T-helper 1 cell treated with Interleukin-12 subunit alpha and Interleukin-12 subunit beta and Interleukin-4 antibody, amounts not matched to agents 30 ng/mL and 1 ng/mL, for 36 hours (primary cell): ENCODE measurements at regions not wholly inside any gene's neighbourhood (a gene's known extent, or its start where the extent isn't known, plus 50 kb on each side); places are given as distances from the start of the nearest gene placed in this dataset.

ENCODE experiments used
- intact Hi-C: fragments of 100-400 bp; cut with micrococcal nuclease; formaldehyde crosslinking; loops from one replicate; pipeline ENCODE4 v1.15.1; 2024

- intact Hi-C loops, result no loop called here
Measured at GRCh38 chr2:239581352-239581901, 180.6 kb upstream of the HDAC4 start.

DNA sequence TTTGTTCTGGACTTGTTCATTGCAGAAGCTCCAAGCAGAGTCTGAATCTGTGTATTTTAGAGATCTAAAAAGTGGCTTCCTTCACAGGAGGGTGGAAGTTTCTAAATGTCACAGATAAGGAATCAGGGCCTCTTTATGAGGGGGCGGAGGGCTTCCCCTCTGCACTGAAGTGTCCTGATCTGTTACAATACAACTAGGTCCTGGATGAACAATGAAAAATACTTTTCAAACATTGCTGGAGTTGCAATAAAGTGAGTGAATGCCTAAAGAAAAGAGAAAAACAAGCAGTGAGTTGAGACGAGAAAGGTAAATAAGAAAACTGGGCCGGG lies 179.3 kb upstream of the HDAC4 start:
- intact Hi-C loops, result no loop called here

DNA sequence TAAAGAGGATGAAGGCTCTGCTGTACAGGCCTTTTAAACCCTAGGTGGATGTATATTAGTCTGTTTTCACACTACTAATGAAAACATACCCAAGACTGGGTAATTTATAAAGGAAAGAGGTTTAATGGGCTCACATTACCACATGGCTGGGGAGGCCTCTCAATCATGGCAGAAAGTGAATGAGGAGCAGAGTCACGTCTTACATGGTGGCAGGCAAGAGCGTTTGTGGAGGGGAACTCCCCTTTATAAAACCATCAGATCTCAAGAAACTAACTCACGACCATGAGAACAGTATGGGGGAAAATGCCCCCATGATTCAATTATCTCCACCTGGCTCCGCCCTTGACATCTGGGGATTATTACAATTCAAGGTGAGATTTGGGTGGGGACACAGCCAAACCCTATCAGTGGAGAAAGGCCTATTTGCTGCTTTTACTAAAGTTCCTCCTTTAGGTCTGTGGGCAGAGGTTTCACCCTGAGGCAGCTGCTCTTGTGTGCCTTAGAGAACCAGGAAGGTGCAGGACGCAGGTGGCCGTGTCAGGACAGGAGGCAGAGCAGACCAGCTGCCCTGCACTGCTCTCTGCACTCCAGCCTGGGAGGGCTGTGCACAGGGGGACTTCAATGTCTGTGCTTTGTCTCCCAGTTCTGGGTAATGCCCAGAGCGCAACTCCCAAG lies 178.8 kb upstream of the HDAC4 start:
- intact Hi-C loops, result no loop called here

DNA sequence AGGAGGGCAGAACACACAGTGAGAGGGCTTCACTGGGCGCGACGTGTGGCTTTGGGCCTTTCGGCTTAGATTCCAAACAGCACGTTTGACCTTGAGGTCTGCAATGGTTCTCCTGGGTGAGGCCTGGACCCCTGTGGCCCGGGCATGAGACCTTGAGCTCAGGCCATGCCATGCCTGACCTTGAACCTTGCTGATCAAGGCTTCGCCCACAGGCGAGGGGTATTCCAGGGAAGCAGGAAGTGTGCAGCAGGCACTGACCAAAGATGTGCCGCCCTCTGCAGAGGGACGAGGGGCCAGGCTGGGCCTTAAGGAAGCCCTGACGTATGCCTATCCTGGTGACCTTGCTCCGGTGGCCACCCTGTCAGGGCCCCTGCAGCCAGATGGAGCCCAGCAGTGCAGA lies 178.3 kb upstream of the HDAC4 start:
- intact Hi-C loops, result no loop called here

- intact Hi-C loops, result no loop called here
Measured at GRCh38 chr2:239578381-239578780, 177.6 kb upstream of the HDAC4 start.

DNA sequence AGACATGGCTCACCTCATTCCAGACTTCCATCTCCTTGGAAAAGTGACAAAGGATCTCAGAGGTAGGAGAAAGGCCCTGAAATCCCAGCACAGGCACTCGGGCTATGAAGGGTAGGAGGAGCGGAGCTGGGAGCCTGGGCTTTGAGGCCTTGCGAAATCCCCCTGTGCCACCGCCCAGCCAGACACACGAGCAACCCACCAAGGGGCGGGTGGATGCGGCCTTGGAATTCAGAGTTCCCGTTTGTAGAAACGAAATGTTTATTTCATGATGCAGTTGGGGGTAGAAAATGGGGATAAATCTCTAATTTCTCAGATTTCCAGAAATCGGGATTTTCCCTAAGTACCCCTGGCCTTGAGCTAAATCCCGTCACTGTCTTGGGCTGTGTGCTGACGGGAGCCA lies 177.1 kb upstream of the HDAC4 start:
- intact Hi-C loops, result no loop called here

- intact Hi-C loops, result no loop called here
Measured at GRCh38 chr2:239576784-239577685, 176.2 kb upstream of the HDAC4 start.

DNA sequence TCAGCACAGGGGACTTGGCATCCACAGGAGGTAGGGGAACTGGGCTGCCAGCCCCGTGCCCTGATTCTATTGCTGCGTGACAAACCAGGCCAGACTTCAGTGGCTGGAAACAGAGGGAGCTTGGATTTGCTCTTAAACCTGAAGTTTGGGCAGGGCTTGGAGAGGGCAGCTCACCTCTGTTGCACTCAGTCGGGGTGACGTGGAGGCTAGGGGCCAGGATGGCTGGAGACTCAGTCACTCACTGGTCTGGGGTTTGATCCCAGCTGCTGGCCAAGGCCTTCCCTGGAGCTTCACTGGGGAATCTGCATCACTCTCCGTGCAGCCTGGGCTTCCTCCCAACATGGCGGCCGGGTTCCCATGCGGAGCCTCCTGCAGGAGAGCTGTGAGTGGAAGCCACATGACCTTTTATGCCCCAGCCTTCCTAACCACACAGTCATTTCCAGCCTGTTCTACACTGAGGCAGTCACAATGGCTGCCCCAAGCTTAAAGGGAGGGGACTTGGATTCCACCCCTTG lies 175.2 kb upstream of the HDAC4 start:
- intact Hi-C loops, result no loop called here

DNA sequence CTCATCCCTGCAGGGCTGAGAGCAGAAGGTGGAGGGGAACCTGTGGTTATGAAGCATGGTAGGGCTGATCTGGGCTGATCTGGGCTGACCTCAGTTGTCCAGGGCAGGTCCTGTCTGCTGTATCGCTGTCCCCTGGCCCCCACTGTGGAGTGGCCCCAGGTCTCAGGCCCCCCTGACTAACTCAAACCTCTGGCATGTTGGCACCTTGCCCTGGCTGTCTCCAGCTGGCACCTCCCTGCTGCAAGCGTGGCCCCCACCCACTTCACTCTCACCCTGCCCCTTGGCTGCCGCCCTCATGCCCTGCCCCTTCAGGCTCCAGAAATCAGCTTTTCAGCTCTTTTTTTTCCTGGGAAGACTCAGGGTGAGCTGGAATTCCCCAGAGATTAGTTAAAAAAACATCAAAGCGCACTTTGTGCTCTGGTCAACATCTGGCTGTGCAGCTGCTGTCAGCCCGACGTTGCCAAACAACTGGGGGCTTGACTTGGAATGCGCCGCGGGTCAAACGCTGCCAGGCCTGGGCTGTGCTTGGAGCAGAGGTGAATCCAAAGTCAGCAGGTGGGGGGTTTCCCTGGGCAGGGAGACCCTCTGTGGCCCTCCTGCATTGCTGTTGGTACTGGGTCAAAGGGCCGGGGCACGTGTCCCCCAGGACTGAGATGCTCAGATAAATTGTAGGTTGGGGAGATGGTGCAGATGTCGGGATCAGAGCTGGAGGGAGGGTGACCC lies 173.8 kb upstream of the HDAC4 start:
- intact Hi-C loops, result no loop called here

DNA sequence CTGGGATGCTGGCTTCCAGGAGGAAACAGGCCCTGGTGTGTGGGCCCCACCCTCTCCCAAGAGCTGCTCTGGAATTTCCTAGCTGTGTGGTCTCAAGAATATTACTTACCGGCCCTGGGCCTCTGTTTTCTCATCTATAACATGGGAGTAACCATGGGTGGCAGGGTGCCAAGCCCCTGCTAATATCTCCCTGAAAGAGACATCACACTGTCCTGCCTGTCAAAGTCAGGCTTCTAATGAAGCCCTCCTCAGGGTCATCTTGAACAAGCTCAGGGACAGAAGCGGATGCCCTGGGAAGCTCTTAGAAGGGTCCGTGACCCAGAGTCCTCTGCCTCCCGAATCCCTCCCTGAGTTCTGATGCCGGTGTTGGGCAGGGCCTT lies 173.2 kb upstream of the HDAC4 start:
- intact Hi-C loops, result no loop called here

DNA sequence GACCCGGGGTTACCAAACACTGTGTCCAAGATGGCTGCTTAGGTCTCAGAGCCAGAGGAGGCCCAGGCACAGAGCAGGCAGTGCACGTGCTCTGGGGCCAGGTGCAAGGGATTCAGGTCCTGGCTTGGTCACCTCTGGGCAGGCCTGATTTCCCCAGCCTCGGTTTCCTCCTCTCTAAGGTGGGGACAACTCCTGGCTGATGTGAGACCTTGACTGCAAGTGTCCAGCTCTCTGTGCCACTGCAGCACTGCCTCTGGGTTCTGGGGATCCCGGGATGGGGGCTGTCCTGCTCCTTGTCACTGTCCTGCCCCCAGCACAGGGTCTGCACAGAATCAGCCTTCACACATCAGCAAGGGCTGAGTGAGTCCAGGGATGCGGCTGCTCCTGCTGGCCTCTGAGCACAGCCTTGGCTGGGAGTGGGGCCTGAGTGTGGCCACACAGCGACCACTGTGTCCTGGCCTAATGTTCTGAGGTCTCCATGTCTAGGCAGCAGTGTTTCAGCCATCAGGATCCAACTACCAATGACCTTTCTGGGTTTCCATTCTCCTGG lies 170.2 kb upstream of the HDAC4 start:
- intact Hi-C loops, result no loop called here

DNA sequence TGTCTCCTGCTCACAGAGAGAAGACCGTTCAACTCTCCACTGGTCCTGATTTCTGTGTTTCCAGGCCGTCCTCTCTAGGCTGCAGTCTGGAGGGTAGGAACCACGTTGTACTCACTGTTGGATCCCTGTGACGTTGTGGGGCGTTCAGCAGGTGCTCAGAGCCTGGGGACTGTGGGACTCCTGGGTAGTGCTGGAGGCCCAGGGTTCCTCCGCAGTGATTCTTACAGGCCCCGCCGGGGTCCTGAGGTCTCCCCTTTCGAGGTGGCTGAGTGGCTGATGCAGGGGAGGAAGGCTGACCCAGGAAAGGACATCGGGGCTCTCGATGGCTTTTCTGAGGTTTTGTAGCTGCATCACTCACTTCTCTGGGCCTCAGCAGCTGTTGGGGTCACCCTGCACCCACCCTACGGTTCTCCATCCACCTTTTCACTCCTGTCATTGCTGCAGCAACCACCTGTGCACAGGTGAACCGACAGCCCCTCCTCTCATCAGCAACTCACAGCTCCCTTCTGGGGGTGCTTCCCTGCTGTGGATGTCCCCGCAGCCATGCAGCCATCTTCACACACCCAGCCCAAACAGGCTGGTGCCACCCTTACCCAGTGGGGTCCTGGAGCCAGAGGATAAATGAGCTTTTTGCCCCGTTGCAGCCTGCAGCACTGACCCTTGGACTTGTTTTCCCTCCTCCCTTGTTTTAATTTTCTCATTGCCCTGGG lies 169.6 kb upstream of the HDAC4 start:
- intact Hi-C loops, result no loop called here

GRCh38 chr2:239569401-239570090 lies 168.7 kb upstream of the HDAC4 start:
- intact Hi-C loops, result no loop called here

GRCh38 chr2:239568601-239569000 lies 167.8 kb upstream of the HDAC4 start:
- intact Hi-C loops, result no loop called here

GRCh38 chr2:239567786-239568185 lies 167.0 kb upstream of the HDAC4 start:
- intact Hi-C loops, result no loop called here

- intact Hi-C loops, result no loop called here
Measured at GRCh38 chr2:239566995-239567568, 166.3 kb upstream of the HDAC4 start.

DNA sequence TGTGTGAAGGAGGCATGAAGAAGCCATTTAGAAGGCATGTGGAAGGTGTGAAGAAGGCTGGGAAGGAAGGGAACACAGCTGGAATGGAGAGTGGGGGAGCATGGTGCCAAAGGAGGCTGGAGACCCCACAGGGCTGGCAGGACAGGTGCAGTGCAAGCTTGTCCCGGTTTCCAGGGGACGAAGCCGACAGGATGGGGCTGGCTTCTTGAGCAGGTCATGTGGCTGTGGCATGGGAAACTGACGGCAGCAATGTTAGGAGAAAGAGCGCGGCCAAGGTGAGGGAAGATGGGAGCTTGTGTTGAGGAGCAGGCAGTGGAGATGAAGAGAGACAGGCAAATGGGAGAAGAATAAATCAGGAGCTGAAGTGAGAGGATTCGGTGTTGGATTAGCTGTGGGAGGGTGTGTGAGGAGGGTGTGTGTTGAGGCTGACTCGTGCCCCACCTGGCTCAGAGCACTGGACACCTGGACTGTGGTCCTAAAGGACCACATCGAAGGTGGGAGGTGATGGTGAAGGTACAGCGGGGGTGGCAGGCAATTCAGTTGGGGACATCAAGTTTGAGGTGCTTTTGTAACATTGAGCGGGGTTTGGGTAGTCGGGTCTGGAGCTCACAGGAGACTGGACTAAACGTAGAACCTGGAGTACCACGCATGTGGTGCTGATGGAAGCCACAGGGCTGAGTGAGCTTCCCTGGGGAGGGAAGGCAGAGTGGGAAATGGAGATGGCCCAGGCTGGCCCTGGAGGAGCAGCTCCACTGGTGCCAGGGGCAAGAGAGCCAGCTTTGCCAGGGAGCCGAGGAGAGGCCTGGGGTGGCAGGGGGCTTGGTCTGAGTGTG lies 165.6 kb upstream of the HDAC4 start:
- intact Hi-C loops, result no loop called here

DNA sequence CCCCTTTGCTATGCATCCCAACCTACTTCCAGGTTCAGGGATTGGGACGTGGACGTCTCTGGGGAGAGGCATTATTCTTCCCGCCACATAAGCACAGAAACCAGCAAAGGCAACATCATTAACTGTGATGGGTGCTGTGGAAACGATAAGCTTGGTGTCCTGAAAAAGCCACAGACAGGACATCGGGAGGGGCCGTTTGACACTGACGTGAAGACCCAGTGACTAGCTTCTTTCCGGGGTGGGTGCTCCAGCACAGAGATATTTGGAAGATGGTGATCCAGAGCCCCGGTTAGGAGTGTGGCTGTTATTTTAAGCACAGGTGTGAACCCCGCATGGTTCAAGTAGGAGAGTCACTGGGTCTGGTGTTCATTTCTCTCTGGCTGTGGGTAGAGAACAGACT lies 163.8 kb upstream of the HDAC4 start:
- intact Hi-C loops, result no loop called here

DNA sequence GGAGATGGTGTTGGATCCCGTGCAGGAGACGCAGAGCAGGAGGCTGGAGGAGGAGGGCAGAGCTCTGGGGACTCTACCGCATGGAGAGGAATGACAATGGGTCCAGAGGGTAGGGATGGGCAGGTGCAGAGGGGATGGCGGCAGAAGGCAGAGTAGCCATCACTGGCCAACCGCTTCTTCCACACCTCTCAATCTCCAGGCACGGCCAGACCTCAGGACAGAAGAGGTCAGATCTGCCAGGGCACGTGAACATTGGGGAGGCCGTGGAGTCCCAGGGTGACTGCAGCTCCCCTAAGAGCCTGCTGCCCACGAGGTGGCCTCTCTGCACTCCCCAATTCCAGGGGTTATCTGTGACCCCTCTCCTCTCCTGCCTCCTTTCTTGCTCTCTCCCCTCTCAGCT lies 162.7 kb upstream of the HDAC4 start:
- intact Hi-C loops, result no loop called here
